OCI-LY7 (cell line): ENCODE measurements at regions not wholly inside any gene's neighbourhood (a gene's known extent, or its start where the extent isn't known, plus 50 kb on each side); places are given as distances from the start of the nearest gene placed in this dataset.

ENCODE experiments used
- BruUV-seq: library from RNA; stranded (reverse); fragments of 400-500 nt; replicated peaks from 2 replicates; lab custom pipeline; 2021; lab: Mats Ljungman, UMichigan
- CTCF ChIA-PET: fragments of 300-600 bp; sonication (Branson Sonifier 250); formaldehyde crosslinking; loops from one replicate; lab custom pipeline; 2022; ENCODE audit warnings: antibody characterized with exemption; ENCODE audit not compliant: unreplicated experiment; lab: Charles Lee
- POLR2A ChIA-PET: fragments of 300-600 bp; sonication (Branson Sonifier 250); formaldehyde crosslinking; loops from one replicate; lab custom pipeline; 2022; ENCODE audit warnings: antibody characterized with exemption; lab: Charles Lee
- DNase-seq: peaks from one replicate; pipeline ENCODE4 v3.0.0-alpha.2; 2015; ENCODE audit warnings: low spot score
- H2AFZ ChIP-seq: fragments of 200-600 bp; sonication (generic), shearing (Covaris generic); 2 replicates; pipeline ENCODE4 v1.6.1; 2014; ENCODE audit warnings: mild to moderate bottlenecking, antibody characterized with exemption, low read length, moderate library complexity
- H3K27ac ChIP-seq: fragments of 200-600 bp; sonication (generic); 2 replicates; pipeline ENCODE4 v1.5.1; 2014; ENCODE audit warnings: mixed run types, low read depth, mild to moderate bottlenecking, moderate library complexity, low read length, inconsistent platforms; ENCODE audit not compliant: poor library complexity, severe bottlenecking
- H3K36me3 ChIP-seq: fragments of 200-600 bp; sonication (generic); 2 replicates; pipeline ENCODE4 v1.6.1; 2014; ENCODE audit warnings: mild to moderate bottlenecking, antibody characterized with exemption, low read length, moderate library complexity, mixed read lengths; ENCODE audit not compliant: insufficient read depth
- H3K4me1 ChIP-seq: fragments of 200-600 bp; sonication (generic); 2 replicates; pipeline ENCODE4 v1.5.1; 2014; ENCODE audit warnings: mild to moderate bottlenecking, low read length; ENCODE audit not compliant: insufficient read depth, poor library complexity, severe bottlenecking
- H3K4me2 ChIP-seq: fragments of 200-600 bp; sonication (generic); 2 replicates; pipeline ENCODE4 v1.6.1; 2014; ENCODE audit warnings: mild to moderate bottlenecking, low read length
- H3K4me3 ChIP-seq: fragments of 200-600 bp; sonication (generic); 2 replicates; pipeline ENCODE4 v1.5.1; 2014; ENCODE audit warnings: mild to moderate bottlenecking, low read depth, low read length; ENCODE audit not compliant: poor library complexity, severe bottlenecking
- H3K79me2 ChIP-seq: fragments of 200-600 bp; sonication (generic); 2 replicates; pipeline ENCODE4 v1.6.1; 2016; ENCODE audit warnings: low read depth, mild to moderate bottlenecking, low read length, moderate library complexity, mixed read lengths; ENCODE audit not compliant: insufficient read depth
- H3K9me2 ChIP-seq: fragments of 200-600 bp; sonication (generic); 2 replicates; pipeline ENCODE4 v1.6.1; 2016; ENCODE audit warnings: mild to moderate bottlenecking, low read length, mixed read lengths; ENCODE audit not compliant: insufficient read depth
- H3K9me3 ChIP-seq: fragments of 200-600 bp; sonication (generic); 2 replicates; pipeline ENCODE4 v1.6.1; 2014; ENCODE audit warnings: mild to moderate bottlenecking, mixed run types, low read length, mixed read lengths
- H4K20me1 ChIP-seq: fragments of 200-600 bp; sonication (generic); 2 replicates; pipeline ENCODE4 v1.6.1; 2014; ENCODE audit warnings: mild to moderate bottlenecking, antibody characterized with exemption, low read length, moderate library complexity, mixed read lengths; ENCODE audit not compliant: insufficient read depth
- EZH2phosphoT487 ChIP-seq: fragments of 200-600 bp; sonication (generic); IDR thresholded peaks from 2 replicates; pipeline ENCODE4 v1.6.1; 2018; ENCODE audit warnings: low read depth, borderline replicate concordance, mild to moderate bottlenecking, mixed run types, antibody characterized with exemption, low read length, moderate library complexity, mixed read lengths
- intact Hi-C: fragments of 100-400 bp; cut with micrococcal nuclease; formaldehyde crosslinking; loops from one replicate; pipeline ENCODE4 v1.10.0; 2022; ENCODE audit not compliant: unreplicated experiment
- TF ChIP-seq, protein P1 (sequence below): fragments of 200-600 bp; sonication (generic); conservative IDR thresholded peaks from 2 replicates; pipeline ENCODE4 v1.5.1; 2014; ENCODE audit warnings: mild to moderate bottlenecking, antibody characterized with exemption, low read length, moderate library complexity, mixed read lengths

DNA sequence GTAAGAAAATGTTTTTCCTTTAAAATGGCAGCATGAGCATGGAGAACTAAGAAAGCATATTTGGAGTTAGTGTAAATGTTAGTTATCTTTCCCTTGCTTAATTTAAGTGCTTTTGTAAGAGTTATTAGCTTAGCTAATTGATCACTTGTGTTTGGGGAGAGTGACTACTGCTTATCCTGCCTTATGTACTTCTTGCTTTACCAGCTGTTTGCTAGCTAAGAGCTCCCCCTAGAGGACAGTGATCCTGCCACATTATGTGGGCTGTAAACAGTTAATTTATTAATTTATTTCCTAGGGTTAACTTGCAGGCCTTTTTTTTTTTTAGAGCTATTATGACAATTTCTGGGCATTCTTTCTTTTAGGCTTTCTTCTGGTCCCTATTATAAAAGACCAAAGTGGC lies 435.8 kb downstream of the MAGEB5 start:
- BruUV-seq, result no TSS peak
- Histone ChIP-seq H2AFZ (no peak overlapping the region), H3K4me1 (no peaks in the 10 kb centered on the region), H3K9me3 (no peaks in the 10 kb centered on the region), H3K79me2 (no peaks in the 10 kb centered on the region), H3K4me3 (no peak overlapping the region), H3K27ac (no peak overlapping the region), H4K20me1 (no peaks in the 10 kb centered on the region), H3K9me2 (no peaks in the 10 kb centered on the region), H3K36me3 (no peaks in the 10 kb centered on the region), H3K4me2 (no peak overlapping the region)
- ChIA-PET CTCF (no interaction called here), POLR2A (no interaction called here)
- intact Hi-C loops, result loop anchor here (5.0 to 10.0 kb wide), 2 partner anchors 536 to 683 kb away; no protein-coding TSS in a partner anchor
- peak; percentile 9 for DNase-seq
- TF ChIP-seq, protein P1, sequence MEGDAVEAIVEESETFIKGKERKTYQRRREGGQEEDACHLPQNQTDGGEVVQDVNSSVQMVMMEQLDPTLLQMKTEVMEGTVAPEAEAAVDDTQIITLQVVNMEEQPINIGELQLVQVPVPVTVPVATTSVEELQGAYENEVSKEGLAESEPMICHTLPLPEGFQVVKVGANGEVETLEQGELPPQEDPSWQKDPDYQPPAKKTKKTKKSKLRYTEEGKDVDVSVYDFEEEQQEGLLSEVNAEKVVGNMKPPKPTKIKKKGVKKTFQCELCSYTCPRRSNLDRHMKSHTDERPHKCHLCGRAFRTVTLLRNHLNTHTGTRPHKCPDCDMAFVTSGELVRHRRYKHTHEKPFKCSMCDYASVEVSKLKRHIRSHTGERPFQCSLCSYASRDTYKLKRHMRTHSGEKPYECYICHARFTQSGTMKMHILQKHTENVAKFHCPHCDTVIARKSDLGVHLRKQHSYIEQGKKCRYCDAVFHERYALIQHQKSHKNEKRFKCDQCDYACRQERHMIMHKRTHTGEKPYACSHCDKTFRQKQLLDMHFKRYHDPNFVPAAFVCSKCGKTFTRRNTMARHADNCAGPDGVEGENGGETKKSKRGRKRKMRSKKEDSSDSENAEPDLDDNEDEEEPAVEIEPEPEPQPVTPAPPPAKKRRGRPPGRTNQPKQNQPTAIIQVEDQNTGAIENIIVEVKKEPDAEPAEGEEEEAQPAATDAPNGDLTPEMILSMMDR, result peak; percentile 70
- no peak for TF ChIP-seq EZH2phosphoT487

DNA sequence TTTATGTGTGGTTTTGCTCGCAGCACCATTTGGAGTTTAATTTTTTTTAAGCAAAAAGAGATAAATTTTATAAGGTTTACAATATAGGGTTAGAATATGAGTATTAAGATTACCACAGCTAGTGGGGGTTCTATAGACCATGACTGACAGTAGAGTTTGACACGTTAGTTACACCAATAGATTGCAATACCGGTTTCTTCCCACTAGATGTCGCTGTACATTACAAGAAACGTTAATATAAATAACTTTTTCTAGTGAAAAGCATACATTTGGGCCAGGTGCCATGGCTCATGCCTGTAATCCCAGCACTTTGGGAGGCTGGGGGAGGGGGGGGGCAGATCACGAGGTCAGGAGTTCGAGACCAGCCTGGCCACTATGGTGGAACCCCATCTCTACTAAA lies 433.6 kb downstream of the MAGEB5 start:
- POLR2A ChIA-PET, result no interaction called here
- no peak overlapping the region for H2AFZ ChIP-seq
- CTCF ChIA-PET, result no interaction called here
- no TSS peak for BruUV-seq
- H3K36me3 ChIP-seq, result no peaks in the 10 kb centered on the region
- peak; percentile 47 for DNase-seq
- H3K9me2 ChIP-seq, result no peaks in the 10 kb centered on the region
- H3K4me3 ChIP-seq, result no peak overlapping the region
- H3K79me2 ChIP-seq, result no peaks in the 10 kb centered on the region
- TF ChIP-seq, protein P1, result peak; percentile 70
- TF ChIP-seq EZH2phosphoT487, result no peak
- no peaks in the 10 kb centered on the region for H4K20me1 ChIP-seq
- no peak overlapping the region for H3K27ac ChIP-seq
- H3K9me3 ChIP-seq, result no peaks in the 10 kb centered on the region
- no peak overlapping the region for H3K4me2 ChIP-seq
- intact Hi-C loops, result no loop called here
- no peaks in the 10 kb centered on the region for H3K4me1 ChIP-seq

DNA sequence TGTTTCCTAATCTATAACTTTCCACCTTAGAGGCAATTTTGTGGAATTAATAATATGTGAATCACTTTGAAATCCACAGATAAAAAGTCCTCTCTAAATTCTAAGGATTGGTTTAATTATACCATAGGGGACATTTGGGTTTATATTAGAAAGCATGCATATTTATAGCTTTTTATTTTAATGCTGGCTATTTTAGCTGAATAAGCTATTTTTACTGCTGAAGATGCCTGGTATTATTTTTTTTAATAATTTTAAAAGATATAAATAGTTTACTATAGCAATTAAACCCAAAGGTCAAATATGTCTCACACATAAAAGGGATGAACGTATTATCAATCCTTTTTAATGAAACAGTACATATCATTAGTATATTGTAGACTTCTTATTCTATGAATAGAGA lies 415.4 kb downstream of the MAGEB5 start:
- H3K36me3 ChIP-seq, result no peaks in the 10 kb centered on the region
- no peaks in the 10 kb centered on the region for H3K4me1 ChIP-seq
- H3K9me3 ChIP-seq, result no peaks in the 10 kb centered on the region
- no peaks in the 10 kb centered on the region for H3K79me2 ChIP-seq
- no peaks in the 10 kb centered on the region for H3K9me2 ChIP-seq
- H4K20me1 ChIP-seq, result no peaks in the 10 kb centered on the region
- no peak overlapping the region for H3K4me3 ChIP-seq
- H3K4me2 ChIP-seq, result no peak overlapping the region
- TF ChIP-seq, protein P1, result no peak
- no peak for TF ChIP-seq EZH2phosphoT487
- H2AFZ ChIP-seq, result no peak overlapping the region
- BruUV-seq, result no TSS peak
- ChIA-PET CTCF (no interaction called here), POLR2A (interaction anchor here (0.6 kb wide), 1 partner anchor 593 kb away, joined by 3 read pairs; no protein-coding TSS in a partner anchor)
- no peak overlapping the region for H3K27ac ChIP-seq
- intact Hi-C loops, result no loop called here
- no peak for DNase-seq
